ENCODE measurements at regions not wholly inside any gene's neighbourhood (a gene's known extent, or its start where the extent isn't known, plus 50 kb on each side); places are given as distances from the start of the nearest gene placed in this dataset.
"Not testable (repeated sequence)": the region's sequence is repeated elsewhere in the genome, so short reads cannot be mapped to it uniquely, and the experiment has no call there.

DNA sequence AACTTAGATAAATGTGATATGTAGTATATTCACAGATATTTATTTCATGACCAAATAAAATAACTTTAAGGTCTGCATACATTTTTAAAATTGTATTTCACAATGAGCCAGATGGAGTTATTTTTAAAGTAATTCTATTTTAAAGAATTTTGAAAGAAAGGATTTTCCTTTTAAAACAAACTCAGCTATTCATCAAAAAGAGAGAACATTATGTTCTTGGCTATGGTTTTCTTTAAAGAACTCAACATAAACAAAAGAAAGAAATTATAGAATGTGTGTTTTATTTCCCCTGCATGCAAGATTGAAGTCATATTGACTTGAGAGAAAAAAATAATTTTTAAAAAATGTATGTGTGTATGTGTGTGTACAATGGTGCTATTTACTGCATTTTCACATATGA is 1023.6 kb upstream of the CITED2 start:
- DNase-seq = no peak

DNA sequence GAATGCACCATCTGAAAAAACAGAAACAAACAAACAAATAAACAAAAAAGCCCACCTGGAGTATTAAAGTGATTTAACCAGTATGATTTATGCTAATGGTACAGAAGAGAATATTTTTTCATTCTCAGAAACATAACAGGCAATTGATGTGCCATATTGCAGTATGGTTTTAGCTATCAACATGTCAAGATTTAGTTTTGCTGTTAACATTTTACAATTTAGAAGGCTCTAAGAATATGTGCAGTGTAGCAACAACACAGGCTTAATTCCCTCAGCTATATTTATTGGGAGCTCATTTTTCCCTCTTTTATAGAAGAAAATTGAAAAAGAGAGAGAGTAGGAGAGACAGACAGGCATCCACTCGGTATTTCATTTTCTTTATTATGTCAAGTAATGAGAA is 1022.7 kb upstream of the CITED2 start:
- DNase-seq = no peak

- no peak for DNase-seq
Observed at GRCh38 chr6:140393665-140394540, 1019.5 kb upstream of the CITED2 start.

- DNase-seq = no peak
Observed at GRCh38 chr6:140388815-140389214, 1014.4 kb upstream of the CITED2 start.

GRCh38 chr6:140388192-140388802 is 1013.8 kb upstream of the CITED2 start:
- no peak for DNase-seq

DNA sequence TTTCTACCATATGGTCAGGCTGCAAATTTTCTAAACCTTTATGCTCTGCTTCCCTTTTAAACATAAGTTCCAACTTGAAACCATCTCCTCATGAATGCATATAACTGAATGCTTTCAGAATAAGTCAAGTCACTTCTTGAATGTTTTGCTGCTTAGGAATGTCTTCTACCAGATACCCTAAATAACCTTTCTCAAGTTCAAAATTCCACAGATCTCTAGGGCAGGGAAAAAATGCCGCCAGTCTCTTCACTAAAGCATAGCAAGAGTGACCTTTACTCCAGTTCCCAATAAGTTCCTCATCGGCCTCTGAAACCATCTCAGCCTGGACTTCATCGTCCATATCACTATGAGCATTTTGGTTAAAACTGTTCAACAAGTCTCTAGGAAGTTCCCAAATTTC is 1011.2 kb upstream of the CITED2 start:
- no peak for DNase-seq

- no peak for DNase-seq
Observed at GRCh38 chr6:140382355-140382754, 1007.9 kb upstream of the CITED2 start.

- no peak for DNase-seq
Observed at GRCh38 chr6:140380427-140381218, 1006.2 kb upstream of the CITED2 start.

- no peak for DNase-seq
Observed at GRCh38 chr6:140379919-140380318, 1005.5 kb upstream of the CITED2 start.

DNA sequence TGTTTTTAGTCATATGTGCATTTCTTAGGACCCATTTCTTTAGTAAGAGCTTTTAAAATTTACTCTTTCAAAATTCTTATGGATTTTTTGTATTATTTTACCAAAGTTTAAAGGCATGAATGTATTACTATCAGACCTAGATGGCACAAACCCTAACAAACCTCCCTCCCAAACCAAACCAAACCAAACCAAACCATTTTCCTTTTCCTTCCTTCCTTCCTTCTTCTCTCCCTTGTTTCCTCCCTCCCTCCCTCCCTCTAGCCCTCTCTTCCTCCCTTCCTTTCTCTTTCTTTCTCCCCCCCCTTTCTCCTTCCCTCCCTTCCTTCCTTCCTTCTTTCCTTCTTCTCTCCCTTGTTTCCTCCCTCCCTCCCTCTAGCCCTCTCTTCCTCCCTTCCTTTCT is 1001.8 kb upstream of the CITED2 start:
- DNase-seq = no peak

DNA sequence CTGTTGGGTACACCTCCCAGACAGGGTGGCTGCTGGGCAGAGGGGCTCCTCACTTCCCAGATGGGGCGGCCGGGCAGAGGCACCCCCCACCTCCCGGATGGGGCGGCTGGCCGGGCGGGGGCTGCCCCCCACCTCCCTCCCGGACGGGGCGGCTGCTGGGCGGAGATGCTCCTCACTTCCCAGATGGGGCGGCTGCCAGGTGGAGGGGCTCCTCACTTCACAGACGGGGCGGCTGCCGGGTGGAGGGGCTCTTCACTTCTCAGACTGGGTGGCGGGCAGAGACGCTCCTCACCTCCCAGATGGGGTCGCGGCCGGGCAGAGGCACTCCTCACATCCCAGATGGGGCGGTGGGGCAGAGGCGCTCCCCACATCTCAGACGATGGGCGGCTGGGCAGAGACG is 999.3 kb upstream of the CITED2 start:
- not testable (repeated sequence) for DNase-seq

GRCh38 chr6:140372064-140372463 is 997.6 kb upstream of the CITED2 start:
- no peak for DNase-seq

DNA sequence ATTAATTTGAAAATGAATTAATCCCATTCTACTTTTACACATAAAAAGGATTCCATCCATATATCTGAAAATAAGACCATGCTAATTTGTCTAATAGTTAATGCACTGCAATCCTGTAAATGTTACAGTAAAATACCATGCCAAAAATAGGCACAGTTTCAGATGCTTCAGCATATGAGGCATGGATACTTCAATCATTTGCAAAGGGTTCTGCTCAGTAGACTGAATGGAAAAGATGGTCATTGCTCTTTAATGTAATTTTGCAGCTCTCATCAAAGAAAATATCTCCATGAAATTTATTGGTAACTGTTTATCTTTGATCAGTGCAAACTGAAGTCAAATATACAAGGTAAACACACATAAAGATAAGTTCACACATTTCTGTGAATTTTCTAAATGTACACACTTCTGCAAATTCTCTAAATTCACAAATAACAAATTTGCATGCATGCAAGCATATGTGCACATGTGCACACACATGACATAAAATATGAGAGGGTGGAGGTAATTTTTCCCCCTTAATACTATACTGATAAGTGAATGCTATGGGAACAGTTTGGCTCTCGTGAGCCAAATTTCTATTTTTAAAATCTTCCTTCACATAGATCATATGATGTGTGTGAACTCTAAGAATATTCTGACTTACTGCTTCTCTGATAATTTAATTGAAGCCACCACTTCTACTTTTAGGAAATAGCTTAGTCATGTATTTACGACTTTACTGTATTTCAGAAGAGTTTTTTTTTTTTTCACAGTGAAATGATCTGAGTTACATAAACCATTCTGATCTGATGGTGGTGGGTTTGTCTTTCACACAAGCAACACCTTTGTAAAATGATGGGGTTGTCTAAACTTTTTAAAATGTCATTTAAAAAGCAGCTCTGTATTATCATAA is 996.8 kb upstream of the CITED2 start:
- DNase-seq = no peak

DNA sequence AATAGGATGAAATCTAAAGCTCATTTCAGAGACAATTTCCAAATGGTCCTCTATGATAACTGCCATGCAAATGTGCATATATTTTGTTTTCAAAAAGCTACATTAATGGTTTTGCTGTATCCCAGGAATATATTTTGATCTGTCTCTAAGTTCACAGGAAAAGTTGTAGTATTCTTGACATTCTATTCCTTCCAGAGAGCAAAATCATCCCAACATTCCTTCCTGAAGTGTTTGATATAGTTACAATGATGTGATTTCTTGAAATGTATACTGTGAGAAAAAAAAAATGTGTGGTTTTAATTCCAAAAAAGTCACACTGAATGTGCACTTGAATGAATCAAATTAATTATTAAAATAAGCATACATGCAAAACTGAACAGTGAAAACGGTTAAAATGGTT is 996.0 kb upstream of the CITED2 start:
- no peak for DNase-seq

GRCh38 chr6:140366991-140367390 is 992.5 kb upstream of the CITED2 start:
- no peak for DNase-seq

DNA sequence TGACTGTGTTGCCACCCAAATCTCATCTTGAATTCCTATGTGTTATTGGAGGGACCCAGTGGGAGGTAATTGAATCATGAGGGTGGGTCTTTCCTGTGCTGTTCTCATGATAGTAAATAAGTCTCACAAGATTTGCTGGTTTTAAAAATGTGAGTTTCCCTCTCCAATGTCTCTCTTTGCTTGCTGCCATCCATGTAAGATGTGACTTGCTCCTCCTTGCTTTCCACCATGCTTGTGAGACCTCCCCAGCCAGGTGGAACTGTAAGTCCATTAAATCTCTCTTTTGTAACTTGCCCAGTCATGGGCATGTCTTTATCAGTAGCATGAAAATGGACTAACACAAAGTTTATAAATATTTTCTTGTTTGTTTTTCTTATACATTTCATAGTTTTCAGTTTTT is 990.5 kb upstream of the CITED2 start:
- no peak for DNase-seq

DNA sequence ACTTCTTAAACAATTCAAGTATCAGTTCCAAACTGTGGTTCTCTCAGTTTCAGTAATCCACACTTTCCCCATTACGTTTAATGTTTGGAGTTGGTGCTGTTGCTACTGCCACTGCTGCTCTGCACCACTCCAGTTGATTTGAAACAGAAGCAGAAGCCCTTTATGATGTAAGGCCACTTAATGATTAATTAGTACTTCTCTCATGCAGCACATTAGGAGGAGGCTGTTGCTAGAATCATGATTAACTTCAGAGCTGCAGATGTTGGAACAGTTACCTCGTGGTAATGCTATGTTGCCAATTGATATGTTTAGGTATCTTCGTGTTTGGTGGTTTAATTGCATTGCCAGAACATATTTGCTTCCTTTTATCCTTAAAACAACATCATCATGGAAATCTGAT is 986.2 kb upstream of the CITED2 start:
- no peak for DNase-seq

DNA sequence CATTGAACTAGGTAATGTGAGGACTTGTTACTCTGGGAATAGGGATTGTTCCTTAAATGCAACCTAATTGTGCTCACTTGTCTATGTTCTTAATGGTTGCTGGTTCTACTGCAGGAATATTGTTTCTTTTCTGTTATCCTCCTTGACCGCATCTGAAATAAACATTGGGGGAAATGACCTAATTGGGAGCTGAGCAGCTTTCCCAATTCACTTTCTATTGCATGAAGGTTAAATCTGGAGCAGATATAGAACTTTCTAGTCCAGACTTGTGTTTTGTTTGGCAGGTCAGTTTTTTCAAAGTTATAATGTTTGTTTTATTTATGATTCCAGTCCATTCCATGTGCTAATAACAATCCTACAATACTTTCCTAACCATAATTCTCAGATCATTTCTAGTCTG is 981.0 kb upstream of the CITED2 start:
- no peak for DNase-seq

- no peak for DNase-seq
Observed at GRCh38 chr6:140354296-140354695, 979.8 kb upstream of the CITED2 start.

DNA sequence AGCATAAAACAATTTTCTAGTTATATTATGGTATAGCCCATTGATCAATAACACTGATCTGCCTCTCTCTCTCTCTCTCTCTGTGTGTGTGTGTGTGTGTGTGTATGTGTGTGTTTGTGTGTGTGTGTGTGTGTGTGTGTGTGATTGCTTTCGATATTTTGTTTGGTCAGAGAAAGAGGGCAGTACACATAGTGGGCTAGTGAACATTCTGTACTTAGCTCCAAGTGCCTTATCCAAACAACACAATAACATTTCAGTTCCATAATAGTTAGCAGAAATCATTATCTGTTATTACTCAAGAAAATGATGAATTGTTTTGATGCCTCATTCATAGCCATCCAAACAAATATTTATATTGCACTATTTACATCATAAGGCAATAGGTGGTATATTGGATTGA is 979.1 kb upstream of the CITED2 start:
- no peak for DNase-seq

GRCh38 chr6:140346428-140346827 is 972.0 kb upstream of the CITED2 start:
- no peak for DNase-seq

DNA sequence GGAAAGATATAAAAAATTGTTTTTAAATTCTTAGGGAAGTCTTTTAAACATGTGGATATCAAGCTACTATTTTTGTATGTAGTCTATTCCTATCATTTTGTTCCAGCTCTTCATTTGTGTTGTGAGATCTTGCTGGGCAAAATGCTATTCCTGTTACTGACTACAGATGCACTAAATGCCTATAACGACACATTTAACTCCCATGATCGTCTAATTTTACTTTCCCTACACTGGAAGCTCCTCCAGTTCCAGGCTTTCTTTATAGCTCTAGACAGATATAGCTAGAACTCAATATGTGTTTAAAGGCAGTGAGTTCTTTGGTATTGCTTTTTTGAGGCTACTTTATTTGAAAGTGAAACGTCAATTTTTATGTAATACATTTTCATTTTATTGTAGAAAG is 971.5 kb upstream of the CITED2 start:
- DNase-seq = no peak

All from midbrain (tissue), 1 donor.